ENCODE measurements at regions not wholly inside any gene's neighbourhood (a gene's known extent, or its start where the extent isn't known, plus 50 kb on each side); places are given as distances from the start of the nearest gene placed in this dataset.

DNA sequence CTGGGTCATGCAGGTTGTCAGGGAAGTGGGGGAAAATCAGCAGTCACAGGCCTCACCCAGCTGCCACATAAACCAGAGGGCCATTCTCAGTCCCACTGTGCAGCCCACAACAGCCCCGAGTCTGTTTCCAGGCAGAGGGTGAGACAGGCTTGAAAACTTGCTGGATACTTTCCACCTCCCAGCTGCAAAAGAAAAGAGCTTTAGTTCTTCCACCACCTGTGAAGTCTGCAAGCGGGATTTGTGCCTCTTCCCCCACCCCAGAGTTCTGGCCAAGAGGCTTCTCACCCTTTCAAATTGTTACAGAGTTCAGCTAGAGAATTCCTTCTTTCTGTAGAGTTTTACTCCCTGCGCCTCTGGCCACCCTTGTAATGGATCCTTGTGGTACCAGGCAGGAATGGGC is 115.5 kb upstream of the ZDHHC15 start:
- TF ChIP-seq, protein P1, sequence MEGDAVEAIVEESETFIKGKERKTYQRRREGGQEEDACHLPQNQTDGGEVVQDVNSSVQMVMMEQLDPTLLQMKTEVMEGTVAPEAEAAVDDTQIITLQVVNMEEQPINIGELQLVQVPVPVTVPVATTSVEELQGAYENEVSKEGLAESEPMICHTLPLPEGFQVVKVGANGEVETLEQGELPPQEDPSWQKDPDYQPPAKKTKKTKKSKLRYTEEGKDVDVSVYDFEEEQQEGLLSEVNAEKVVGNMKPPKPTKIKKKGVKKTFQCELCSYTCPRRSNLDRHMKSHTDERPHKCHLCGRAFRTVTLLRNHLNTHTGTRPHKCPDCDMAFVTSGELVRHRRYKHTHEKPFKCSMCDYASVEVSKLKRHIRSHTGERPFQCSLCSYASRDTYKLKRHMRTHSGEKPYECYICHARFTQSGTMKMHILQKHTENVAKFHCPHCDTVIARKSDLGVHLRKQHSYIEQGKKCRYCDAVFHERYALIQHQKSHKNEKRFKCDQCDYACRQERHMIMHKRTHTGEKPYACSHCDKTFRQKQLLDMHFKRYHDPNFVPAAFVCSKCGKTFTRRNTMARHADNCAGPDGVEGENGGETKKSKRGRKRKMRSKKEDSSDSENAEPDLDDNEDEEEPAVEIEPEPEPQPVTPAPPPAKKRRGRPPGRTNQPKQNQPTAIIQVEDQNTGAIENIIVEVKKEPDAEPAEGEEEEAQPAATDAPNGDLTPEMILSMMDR (IDR thresholded peaks at IDR 0.05; ENCODE audit: control extremely low read depth in 1 of 3, insufficient read depth in 1 of 3, low read depth in 1 of 3, low read length in 3 of 3) = no peak
- TF ChIP-seq TBP (IDR thresholded peaks at IDR 0.05; ENCODE audit: low read depth, low read length) = no peak
- TF ChIP-seq, protein P2, sequence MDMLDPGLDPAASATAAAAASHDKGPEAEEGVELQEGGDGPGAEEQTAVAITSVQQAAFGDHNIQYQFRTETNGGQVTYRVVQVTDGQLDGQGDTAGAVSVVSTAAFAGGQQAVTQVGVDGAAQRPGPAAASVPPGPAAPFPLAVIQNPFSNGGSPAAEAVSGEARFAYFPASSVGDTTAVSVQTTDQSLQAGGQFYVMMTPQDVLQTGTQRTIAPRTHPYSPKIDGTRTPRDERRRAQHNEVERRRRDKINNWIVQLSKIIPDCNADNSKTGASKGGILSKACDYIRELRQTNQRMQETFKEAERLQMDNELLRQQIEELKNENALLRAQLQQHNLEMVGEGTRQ (IDR thresholded peaks at IDR 0.05; ENCODE audit: low read length) = no peak
- TF ChIP-seq TCF12 (IDR thresholded peaks at IDR 0.05; ENCODE audit: low read depth, low read length) = no peak
- TF ChIP-seq JUN (IDR thresholded peaks at IDR 0.05; ENCODE audit: low read depth, low read length) = no peak
- no peak for TF ChIP-seq EZH2 (IDR thresholded peaks at IDR 0.05; ENCODE audit: low read depth, low read length, severe bottlenecking)
- TF ChIP-seq CBX8 (IDR thresholded peaks at IDR 0.05; ENCODE audit: borderline replicate concordance, low read depth, low read length) = no peak
- no peak for TF ChIP-seq POLR2A (IDR thresholded peaks at IDR 0.05; ENCODE audit: control extremely low read depth in 1 of 2, low read depth in 2 of 2, low read length in 2 of 2)

Data from H1 (cell line).